Lung microvascular endothelial cell (primary cell): ENCODE measurements at regions not wholly inside any gene's neighbourhood (a gene's known extent, or its start where the extent isn't known, plus 50 kb on each side); places are given as distances from the start of the nearest gene placed in this dataset.

Source experiments
- DNase-seq, 2 donors: peaks; one replicate each; pipeline versions ENCODE4 v3.0.0 to v3.0.0-alpha.2; 2010; ENCODE audit warnings: low read depth in 2 of 2

- no peak for DNase-seq
Measured at GRCh38 chr20:3354247-3354646, 53.2 kb downstream of the DNAAF9 start.

- DNase-seq, result no peak
Measured at GRCh38 chr20:3353646-3354045, 53.8 kb downstream of the DNAAF9 start.

- DNase-seq, result no peak
Measured at GRCh38 chr20:3352202-3352601, 55.3 kb downstream of the DNAAF9 start.

GRCh38 chr20:3350422-3350821 lies 57.0 kb downstream of the DNAAF9 start:
- no peak for DNase-seq

- DNase-seq, result no peak
Measured at GRCh38 chr20:3349786-3350185, 57.7 kb downstream of the DNAAF9 start.

- no peak for DNase-seq
Measured at GRCh38 chr20:3342766-3343165, 64.7 kb downstream of the DNAAF9 start.

GRCh38 chr20:3340443-3340842 lies 67.0 kb downstream of the DNAAF9 start:
- DNase-seq, result peak in 1 of 2 donors; percentile 40

GRCh38 chr20:3339571-3339970 lies 67.9 kb downstream of the DNAAF9 start:
- no peak for DNase-seq

- DNase-seq, result no peak
Measured at GRCh38 chr20:3339076-3339475, 68.4 kb downstream of the DNAAF9 start.

- DNase-seq, result no peak
Measured at GRCh38 chr20:3334156-3334943, 73.1 kb downstream of the DNAAF9 start.

GRCh38 chr20:3330046-3330741 lies 77.3 kb downstream of the DNAAF9 start:
- DNase-seq, result no peak

GRCh38 chr20:3328501-3328900 lies 79.0 kb downstream of the DNAAF9 start:
- no peak for DNase-seq

GRCh38 chr20:3326779-3327521 lies 80.5 kb downstream of the DNAAF9 start:
- DNase-seq, result no peak

- DNase-seq, result no peak
Measured at GRCh38 chr20:3325864-3326263, 81.6 kb downstream of the DNAAF9 start.

GRCh38 chr20:3323398-3323797 lies 84.1 kb downstream of the DNAAF9 start:
- no peak for DNase-seq

- DNase-seq, result no peak
Measured at GRCh38 chr20:3318226-3318884, 79.4 kb upstream of the SLC4A11 start.

GRCh38 chr20:3316136-3316535 lies 77.1 kb upstream of the SLC4A11 start:
- no peak for DNase-seq

- no peak for DNase-seq
Measured at GRCh38 chr20:3315136-3315535, 76.1 kb upstream of the SLC4A11 start.

GRCh38 chr20:3314391-3314790 lies 75.4 kb upstream of the SLC4A11 start:
- DNase-seq, result no peak

- DNase-seq, result no peak
Measured at GRCh38 chr20:3313683-3314065, 74.7 kb upstream of the SLC4A11 start.

GRCh38 chr20:3312940-3313682 lies 74.1 kb upstream of the SLC4A11 start:
- peak in 1 of 2 donors; percentile 22 for DNase-seq
